Stimulated activated naive B cell treated with anti-CD40 and anti-IgM and Interleukin-4, amounts not matched to agents 10 μg/mL and 1 μg/mL and 100 μg/mL, for 72 hours (primary cell): ENCODE measurements at regions not wholly inside any gene's neighbourhood (a gene's known extent, or its start where the extent isn't known, plus 50 kb on each side); places are given as distances from the start of the nearest gene placed in this dataset.
"Not testable (repeated sequence)": the region's sequence is repeated elsewhere in the genome, so short reads cannot be mapped to it uniquely, and the experiment has no call there.

ENCODE experiments used
- ATAC-seq, 2 donors: fragments of 150-1000 bp; cut with Tn5 transposase; replicated peaks; 2 replicates each; pipeline ENCODE4 v1.10.0; 2021; ENCODE audit warnings: moderate library complexity in 1 of 2
- DNase-seq: peaks from one replicate; pipeline ENCODE4 v3.0.0; 2021
- H3K27ac Mint-ChIP-seq: one replicate; pipeline ENCODE4 v1.8.0; 2022; ENCODE audit warnings: mild to moderate bottlenecking, mixed read lengths
- H3K27me3 Mint-ChIP-seq, 2 donors: one replicate each; pipeline ENCODE4 v1.8.0; 2022; ENCODE audit warnings: mixed read lengths in 2 of 2
- H3K36me3 Mint-ChIP-seq, 2 donors: one replicate each; pipeline ENCODE4 v1.8.0; 2022; ENCODE audit warnings: mixed read lengths in 2 of 2, mild to moderate bottlenecking in 1 of 2
- H3K4me1 Mint-ChIP-seq, 2 donors: one replicate each; pipeline ENCODE4 v1.8.0; 2022; ENCODE audit warnings: mixed read lengths in 2 of 2, mild to moderate bottlenecking in 1 of 2
- H3K4me3 Mint-ChIP-seq, 2 donors: one replicate each; pipeline ENCODE4 v1.8.0; 2022; ENCODE audit warnings: mild to moderate bottlenecking in 2 of 2, mixed read lengths in 2 of 2, moderate library complexity in 1 of 2
- H3K9me3 Mint-ChIP-seq, 2 donors: one replicate each; pipeline ENCODE4 v1.8.0; 2022; ENCODE audit warnings: mixed read lengths in 2 of 2, mild to moderate bottlenecking in 1 of 2

DNA sequence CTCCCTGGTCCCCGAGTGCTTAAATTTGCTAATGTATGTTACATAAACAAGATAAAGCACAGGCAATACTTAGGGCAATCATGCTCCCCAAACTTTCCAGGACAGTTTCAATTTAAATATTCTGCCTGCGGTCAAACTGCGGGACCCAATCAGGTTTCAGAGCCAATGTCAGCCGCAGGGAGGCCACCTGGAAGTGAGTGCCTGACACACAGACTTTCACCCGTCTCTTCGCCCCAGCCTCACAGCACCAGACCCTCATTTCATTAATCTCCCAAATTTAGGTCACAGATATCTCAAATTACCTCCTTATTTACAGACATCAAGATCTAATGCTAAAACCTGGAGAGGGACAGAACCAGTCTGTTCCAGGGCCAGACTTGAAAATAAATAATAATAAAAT lies 107.2 kb upstream of the ALDH1A3 start:
- H3K27me3 Mint-ChIP-seq, result peaks cover 7 to 20% of the 10 kb centered on the region in 2 donors
- H3K4me1 Mint-ChIP-seq, result no peaks in the 10 kb centered on the region
- no peak overlapping the region for H3K27ac Mint-ChIP-seq
- DNase-seq (no peak), ATAC-seq (no peak)
- H3K36me3 Mint-ChIP-seq, result no peaks in the 10 kb centered on the region
- H3K9me3 Mint-ChIP-seq, result peaks cover 0 to 2% of the 10 kb centered on the region in 2 donors
- no peak overlapping the region for H3K4me3 Mint-ChIP-seq

GRCh38 chr15:100772892-100773520 lies 106.6 kb upstream of the ALDH1A3 start:
- peaks cover 0 to 2% of the 10 kb centered on the region in 2 donors for H3K9me3 Mint-ChIP-seq
- peaks cover 8 to 20% of the 10 kb centered on the region in 2 donors for H3K27me3 Mint-ChIP-seq
- H3K4me3 Mint-ChIP-seq, result no peak overlapping the region
- DNase-seq (no peak), ATAC-seq (no peak)
- no peaks in the 10 kb centered on the region for H3K4me1 Mint-ChIP-seq
- H3K36me3 Mint-ChIP-seq, result no peaks in the 10 kb centered on the region
- no peak overlapping the region for H3K27ac Mint-ChIP-seq

DNA sequence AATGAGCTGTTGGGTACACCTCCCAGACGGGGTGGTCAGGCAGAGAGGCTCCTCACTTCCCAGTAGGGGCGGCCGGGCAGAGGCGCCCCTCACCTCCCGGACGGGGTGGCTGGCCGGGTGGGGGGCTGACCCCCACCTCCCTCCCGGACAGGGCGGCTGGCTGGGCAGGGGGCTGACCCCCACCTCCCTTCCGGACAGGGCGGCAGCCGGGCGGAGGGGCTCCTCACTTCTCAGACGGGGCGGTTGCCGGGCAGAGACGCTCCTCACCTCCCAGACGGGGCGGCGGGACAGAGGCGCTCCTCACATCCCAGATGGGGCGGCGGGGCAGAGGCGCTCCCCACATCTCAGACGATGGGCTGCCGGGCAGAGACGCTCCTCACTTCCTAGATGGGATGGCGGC lies 105.6 kb upstream of the ALDH1A3 start:
- H3K4me3 Mint-ChIP-seq, DNase-seq, H3K27ac Mint-ChIP-seq, H3K9me3 Mint-ChIP-seq, H3K36me3 Mint-ChIP-seq, ATAC-seq, H3K4me1 Mint-ChIP-seq: not testable (repeated sequence)
- peaks cover 12 to 17% of the 10 kb centered on the region in 2 donors for H3K27me3 Mint-ChIP-seq

DNA sequence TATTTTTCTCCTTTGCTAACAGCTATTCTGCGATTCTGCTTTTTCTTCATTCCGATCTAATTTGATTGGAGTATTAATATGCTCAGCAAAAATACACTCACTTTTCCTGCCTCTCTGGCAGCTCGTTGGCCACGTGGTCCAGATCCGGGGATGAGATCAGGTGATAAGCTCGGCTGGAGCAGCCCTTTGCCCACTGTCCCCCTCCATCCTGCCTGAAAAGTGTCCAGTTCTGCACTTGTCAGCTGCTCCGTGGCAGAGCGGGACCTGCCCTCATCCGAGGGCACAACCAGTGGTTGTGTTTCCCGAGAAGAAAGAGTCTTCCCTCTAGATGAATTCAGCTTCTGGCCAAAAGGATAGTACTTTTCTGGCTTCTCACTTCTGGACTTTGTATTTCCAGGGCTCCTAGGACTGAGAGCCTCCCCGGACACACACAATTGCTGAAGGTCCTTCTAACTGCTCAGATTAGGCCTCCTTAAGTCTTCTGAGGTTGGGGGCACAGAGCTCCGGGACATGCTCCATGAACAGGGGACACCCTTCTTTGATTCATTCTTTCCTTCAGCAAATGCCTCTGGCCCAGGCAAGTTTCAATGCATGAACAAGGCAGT lies 103.9 kb upstream of the ALDH1A3 start:
- DNase-seq (no peak), ATAC-seq (no peak)
- H3K4me1 Mint-ChIP-seq, result no peaks in the 10 kb centered on the region
- H3K9me3 Mint-ChIP-seq, result peaks cover 0 to 2% of the 10 kb centered on the region in 2 donors
- H3K4me3 Mint-ChIP-seq, result no peak overlapping the region
- H3K27ac Mint-ChIP-seq, result no peak overlapping the region
- peaks cover 11 to 12% of the 10 kb centered on the region in 2 donors for H3K27me3 Mint-ChIP-seq
- no peaks in the 10 kb centered on the region for H3K36me3 Mint-ChIP-seq

DNA sequence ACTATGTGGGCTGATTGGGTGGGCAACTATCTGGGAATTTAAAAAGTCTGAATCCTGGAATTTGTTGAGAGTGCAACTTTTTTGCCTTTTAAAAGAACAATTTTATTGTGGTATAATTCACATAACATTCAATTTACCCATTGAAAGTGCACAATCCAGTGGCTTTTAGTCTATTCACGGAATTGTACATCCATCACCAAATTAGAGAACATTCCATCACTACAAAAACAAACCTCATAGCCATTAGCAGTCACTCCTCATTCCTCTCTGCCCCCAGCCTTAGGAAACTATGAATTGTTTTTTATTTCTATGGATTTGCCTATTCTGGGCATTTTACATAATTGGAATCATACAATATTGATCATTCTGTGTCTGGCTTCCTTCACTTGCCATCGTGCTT lies 101.8 kb upstream of the ALDH1A3 start:
- no peak for ATAC-seq
- Mint-ChIP-seq H3K4me3 (no peak overlapping the region), H3K27me3 (peaks cover 8 to 13% of the 10 kb centered on the region in 2 donors), H3K4me1 (no peaks in the 10 kb centered on the region), H3K27ac (no peak overlapping the region), H3K36me3 (no peaks in the 10 kb centered on the region), H3K9me3 (peaks cover 0 to 2% of the 10 kb centered on the region in 2 donors)
- DNase-seq, result no peak

GRCh38 chr15:100778831-100779288 lies 100.8 kb upstream of the ALDH1A3 start:
- Mint-ChIP-seq H3K4me3 (no peak overlapping the region), H3K27ac (no peak overlapping the region), H3K27me3 (peaks cover 10 to 18% of the 10 kb centered on the region in 2 donors), H3K36me3 (no peaks in the 10 kb centered on the region), H3K9me3 (peaks cover 0 to 2% of the 10 kb centered on the region in 2 donors), H3K4me1 (no peaks in the 10 kb centered on the region)
- DNase-seq (no peak), ATAC-seq (no peak)

DNA sequence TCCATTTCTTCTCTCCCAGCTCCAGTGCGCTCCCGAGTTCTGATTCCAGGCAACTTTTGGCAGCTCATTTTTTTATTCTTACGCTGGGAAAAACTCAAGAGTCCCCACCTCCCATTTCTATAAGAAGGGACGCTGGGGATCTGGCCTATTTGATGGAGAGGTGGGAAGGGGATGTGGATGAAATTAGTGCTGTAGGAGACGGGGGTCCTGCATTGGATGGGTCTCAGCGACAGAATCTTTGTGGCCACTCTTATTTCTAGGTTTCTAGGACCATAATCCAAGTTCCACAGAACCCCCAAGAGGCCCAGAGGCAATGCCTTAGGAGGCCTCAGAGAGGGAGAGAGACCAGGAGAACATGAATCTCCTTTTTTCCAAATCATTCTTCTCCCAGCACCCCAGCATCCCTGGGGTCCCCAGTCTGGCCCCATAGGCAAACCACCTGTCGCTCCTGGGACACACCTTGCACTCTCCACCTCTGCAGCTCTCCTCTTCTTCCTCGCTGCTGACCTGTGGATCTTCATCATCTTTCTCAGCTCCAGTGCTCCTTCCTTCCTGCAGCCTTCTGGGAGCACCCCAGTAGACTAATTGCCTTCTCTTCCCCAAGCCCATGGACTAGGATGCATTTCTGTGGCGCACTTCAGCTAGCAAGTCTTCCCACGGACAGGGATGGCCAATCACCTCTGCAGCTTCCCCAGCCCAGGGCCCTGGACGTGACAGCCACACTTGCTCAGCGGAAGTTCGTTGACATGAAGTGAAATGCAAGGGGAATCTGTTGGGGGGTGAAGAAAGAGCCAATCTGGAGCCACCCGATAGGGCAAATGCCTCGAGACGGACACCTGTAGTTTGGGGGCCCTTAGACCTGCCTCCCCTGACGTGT lies 100.1 kb upstream of the ALDH1A3 start:
- Mint-ChIP-seq H3K27ac (no peak overlapping the region), H3K9me3 (peaks cover 0 to 2% of the 10 kb centered on the region in 2 donors), H3K27me3 (peaks cover 13 to 19% of the 10 kb centered on the region in 2 donors), H3K4me1 (no peaks in the 10 kb centered on the region), H3K36me3 (no peaks in the 10 kb centered on the region), H3K4me3 (no peak overlapping the region)
- DNase-seq (no peak), ATAC-seq (no peak)

DNA sequence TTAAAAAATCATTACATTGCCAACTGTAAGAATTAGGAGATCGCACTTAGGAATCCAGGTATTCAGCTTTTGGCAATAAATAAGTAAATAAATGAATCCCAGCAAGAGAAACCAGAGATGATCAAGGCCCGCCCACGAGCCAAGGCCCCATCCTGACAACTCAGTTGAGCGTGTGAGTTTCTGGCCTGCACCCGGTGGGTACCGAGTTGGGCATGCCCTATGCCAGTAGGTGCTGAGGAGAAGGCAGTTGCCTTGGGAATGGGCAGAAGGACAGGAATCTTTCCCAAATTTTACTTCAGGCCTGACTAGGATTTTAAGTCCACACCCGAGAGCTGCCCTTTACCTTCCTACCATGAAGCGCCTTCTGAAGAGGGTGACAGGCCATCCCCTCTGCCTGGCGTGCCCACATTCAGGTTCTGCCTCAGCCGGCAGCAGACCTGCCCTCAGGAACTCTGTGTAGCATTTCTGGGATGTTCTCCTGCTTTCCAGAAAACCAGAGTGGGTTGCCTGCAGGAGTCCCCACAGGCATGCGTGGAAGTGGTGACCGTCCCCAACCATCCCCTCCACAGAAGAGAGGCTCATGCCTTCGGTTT lies 99.3 kb upstream of the ALDH1A3 start:
- H3K27me3 Mint-ChIP-seq, result peaks cover 13 to 19% of the 10 kb centered on the region in 2 donors
- DNase-seq, result no peak
- no peak overlapping the region for H3K27ac Mint-ChIP-seq
- ATAC-seq, result no peak
- H3K36me3 Mint-ChIP-seq, result no peaks in the 10 kb centered on the region
- peaks cover 0 to 2% of the 10 kb centered on the region in 2 donors for H3K9me3 Mint-ChIP-seq
- H3K4me3 Mint-ChIP-seq, result no peak overlapping the region
- H3K4me1 Mint-ChIP-seq, result no peaks in the 10 kb centered on the region

- DNase-seq (no peak), ATAC-seq (no peak)
- no peak overlapping the region for H3K27ac Mint-ChIP-seq
- no peaks in the 10 kb centered on the region for H3K4me1 Mint-ChIP-seq
- H3K27me3 Mint-ChIP-seq, result peaks cover 13 to 14% of the 10 kb centered on the region in 2 donors
- H3K4me3 Mint-ChIP-seq, result no peak overlapping the region
- no peaks in the 10 kb centered on the region for H3K36me3 Mint-ChIP-seq
- no peaks in the 10 kb centered on the region for H3K9me3 Mint-ChIP-seq
These were observed 98.3 kb upstream of the ALDH1A3 start for GRCh38 chr15:100781061-100781960.

GRCh38 chr15:100781961-100782530 lies 97.6 kb upstream of the ALDH1A3 start:
- H3K36me3 Mint-ChIP-seq, result no peaks in the 10 kb centered on the region
- peaks cover 13% of the 10 kb centered on the region in 2 donors for H3K27me3 Mint-ChIP-seq
- no peaks in the 10 kb centered on the region for H3K9me3 Mint-ChIP-seq
- H3K4me1 Mint-ChIP-seq, result no peaks in the 10 kb centered on the region
- no peak overlapping the region for H3K4me3 Mint-ChIP-seq
- no peak overlapping the region for H3K27ac Mint-ChIP-seq
- ATAC-seq (no peak), DNase-seq (no peak)

GRCh38 chr15:100783291-100783690 lies 96.3 kb upstream of the ALDH1A3 start:
- Mint-ChIP-seq H3K27me3 (peaks cover 9 to 13% of the 10 kb centered on the region in 2 donors), H3K4me3 (no peak overlapping the region), H3K4me1 (no peaks in the 10 kb centered on the region), H3K9me3 (no peaks in the 10 kb centered on the region), H3K27ac (no peak overlapping the region), H3K36me3 (no peaks in the 10 kb centered on the region)
- DNase-seq (no peak), ATAC-seq (no peak)

DNA sequence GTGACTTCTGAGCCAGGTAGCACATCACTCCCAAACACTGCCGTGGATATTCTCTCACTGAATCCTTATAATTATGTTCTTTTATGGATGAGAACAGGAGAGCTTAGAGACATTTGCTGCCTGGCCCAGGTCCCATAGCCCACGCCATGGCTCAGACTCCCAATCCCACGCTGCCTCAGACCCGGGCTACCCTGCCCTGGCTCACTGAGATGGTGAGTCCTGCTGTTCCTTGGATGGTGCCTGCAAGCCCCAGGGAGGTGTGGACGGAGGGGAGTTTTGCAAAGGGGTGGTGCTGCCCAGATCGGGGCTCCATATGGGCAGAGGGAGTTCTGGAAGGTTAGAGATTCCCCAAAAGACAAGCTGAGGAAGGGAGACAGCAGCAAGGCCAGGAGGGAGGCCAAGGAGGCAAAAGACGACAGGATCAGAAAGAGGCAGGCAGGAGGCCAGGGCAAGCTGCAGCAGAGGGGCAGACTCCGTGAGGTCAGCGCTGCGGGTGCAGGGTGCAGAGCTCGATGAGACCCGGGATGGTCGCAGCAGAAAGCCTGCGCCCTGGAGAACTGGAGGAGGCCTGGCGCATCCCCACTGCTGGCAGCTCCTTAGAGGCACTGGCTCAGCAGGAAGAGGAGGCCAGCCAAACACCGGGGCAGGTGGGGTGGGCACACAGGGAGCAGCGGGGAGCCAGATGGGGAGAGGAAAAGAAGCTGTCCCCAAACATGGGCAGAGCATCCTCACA lies 95.7 kb upstream of the ALDH1A3 start:
- Mint-ChIP-seq H3K27me3 (peaks cover 8 to 13% of the 10 kb centered on the region in 2 donors), H3K9me3 (no peaks in the 10 kb centered on the region), H3K4me1 (no peaks in the 10 kb centered on the region), H3K27ac (no peak overlapping the region), H3K4me3 (no peak overlapping the region), H3K36me3 (no peaks in the 10 kb centered on the region)
- ATAC-seq, result no peak
- DNase-seq, result no peak
